Naive B cell (primary cell): ENCODE measurements at regions not wholly inside any gene's neighbourhood (a gene's known extent, or its start where the extent isn't known, plus 50 kb on each side); places are given as distances from the start of the nearest gene placed in this dataset.

Source experiments
- ATAC-seq, 2 donors: fragments of 150-1000 bp; cut with Tn5 transposase; 2 replicates each; pipeline ENCODE4 v1.10.0; 2021; ENCODE audit warnings: low read depth in 2 of 2, mild to moderate bottlenecking in 2 of 2, moderate library complexity in 2 of 2
- DNase-seq: peaks from one replicate; pipeline ENCODE4 v3.0.0; 2022
- H3K27ac Mint-ChIP-seq, 6 donors: one replicate each; pipeline ENCODE4 v1.8.0; 2020 to 2022; ENCODE audit warnings: mild to moderate bottlenecking in 6 of 6, mixed read lengths in 6 of 6, moderate library complexity in 5 of 6, inconsistent platforms in 2 of 6
- H3K27me3 Mint-ChIP-seq, 3 donors: one replicate each; pipeline ENCODE4 v1.8.0; 2021 to 2022; ENCODE audit warnings: mixed read lengths in 3 of 3, mild to moderate bottlenecking in 1 of 3
- H3K36me3 Mint-ChIP-seq, 2 donors: one replicate each; pipeline ENCODE4 v1.8.0; 2020 to 2022; ENCODE audit warnings: mixed read lengths in 2 of 2, inconsistent platforms in 1 of 2, mild to moderate bottlenecking in 1 of 2
- H3K4me1 Mint-ChIP-seq, 3 donors: one replicate each; pipeline ENCODE4 v1.8.0; 2020 to 2022; ENCODE audit warnings: mixed read lengths in 3 of 3, inconsistent platforms in 1 of 3, mild to moderate bottlenecking in 1 of 3, moderate library complexity in 1 of 3
- H3K4me3 Mint-ChIP-seq, 8 donors: one replicate each; pipeline ENCODE4 v1.8.0; 2020 to 2022; ENCODE audit warnings: mild to moderate bottlenecking in 8 of 8, mixed read lengths in 8 of 8, moderate library complexity in 8 of 8, inconsistent platforms in 2 of 8
- H3K9me3 Mint-ChIP-seq, 7 donors: one replicate each; pipeline ENCODE4 v1.8.0; 2020 to 2022; ENCODE audit warnings: mixed read lengths in 7 of 7, mild to moderate bottlenecking in 5 of 7, inconsistent platforms in 2 of 7, moderate library complexity in 1 of 7

GRCh38 chr5:88486431-88486830, 217.8 kb upstream of the TMEM161B start:
- ATAC-seq (no peak), DNase-seq (no peak)
- Mint-ChIP-seq H3K9me3 (no peaks in the 10 kb centered on the region), H3K36me3 (no peaks in the 10 kb centered on the region), H3K4me1 (no peaks in the 10 kb centered on the region), H3K27ac (no peak overlapping the region), H3K4me3 (no peak overlapping the region), H3K27me3 (peaks cover 8 to 15% (median 14%) of the 10 kb centered on the region in 3 donors)

GRCh38 chr5:88485531-88485930, 216.9 kb upstream of the TMEM161B start:
- Mint-ChIP-seq H3K27ac (no peak overlapping the region), H3K27me3 (peaks cover 2 to 14% (median 10%) of the 10 kb centered on the region in 3 donors), H3K4me3 (no peak overlapping the region), H3K4me1 (no peaks in the 10 kb centered on the region), H3K9me3 (no peaks in the 10 kb centered on the region), H3K36me3 (no peaks in the 10 kb centered on the region)
- no peak for DNase-seq
- no peak for ATAC-seq

- DNase-seq (no peak), ATAC-seq (no peak)
- Mint-ChIP-seq H3K4me1 (no peaks in the 10 kb centered on the region), H3K27me3 (peaks cover 0 to 14% (median 10%) of the 10 kb centered on the region in 3 donors), H3K27ac (no peak overlapping the region), H3K4me3 (no peak overlapping the region), H3K36me3 (no peaks in the 10 kb centered on the region), H3K9me3 (no peaks in the 10 kb centered on the region)
Observed at GRCh38 chr5:88483964-88484672, 215.5 kb upstream of the TMEM161B start.

DNA sequence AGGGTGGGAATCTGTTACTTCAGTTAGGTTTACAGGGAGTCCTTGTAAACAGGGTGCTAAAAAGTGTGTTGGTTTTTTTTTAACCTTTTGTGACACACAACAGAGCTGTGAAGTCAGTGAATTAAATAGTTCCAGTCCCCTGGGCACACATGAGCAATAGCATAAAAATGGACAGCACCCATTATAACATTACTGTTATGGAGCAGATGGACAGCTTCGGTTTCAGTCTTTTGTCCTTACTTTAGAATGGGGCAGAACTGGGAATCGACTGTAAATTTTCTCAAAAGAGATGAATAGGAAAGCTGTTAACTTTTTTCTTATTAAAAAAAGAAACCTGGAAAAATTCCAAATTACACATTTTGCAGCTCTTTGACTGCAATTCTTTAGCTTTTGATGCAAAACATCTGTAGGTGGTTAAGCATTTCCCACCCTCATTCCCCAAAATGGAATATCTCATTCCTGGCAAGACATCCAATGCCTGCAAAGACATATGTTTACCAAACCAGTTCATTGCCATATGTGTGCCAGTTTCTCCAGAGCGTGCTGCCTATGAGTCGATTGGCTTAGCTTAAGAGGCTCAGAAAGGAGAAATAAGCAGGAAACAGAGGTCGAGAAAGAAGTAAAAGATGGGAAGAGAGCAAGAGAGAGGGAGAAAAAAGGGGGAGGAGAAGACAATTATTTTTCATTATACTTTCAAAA, 212.3 kb upstream of the TMEM161B start:
- Mint-ChIP-seq H3K9me3 (no peaks in the 10 kb centered on the region), H3K27ac (no peak overlapping the region), H3K27me3 (peaks cover 0 to 7% (median 6%) of the 10 kb centered on the region in 3 donors), H3K4me1 (no peaks in the 10 kb centered on the region), H3K4me3 (no peak overlapping the region), H3K36me3 (no peaks in the 10 kb centered on the region)
- DNase-seq, result no peak
- no peak for ATAC-seq

- Mint-ChIP-seq H3K27ac (peak overlapping the region in 1 of 6 donors; percentile 49), H3K27me3 (peaks cover 0 to 7% (median 6%) of the 10 kb centered on the region in 3 donors), H3K9me3 (no peaks in the 10 kb centered on the region), H3K4me1 (no peaks in the 10 kb centered on the region), H3K36me3 (no peaks in the 10 kb centered on the region), H3K4me3 (no peak overlapping the region)
- DNase-seq (no peak), ATAC-seq (no peak)
Observed at GRCh38 chr5:88480245-88480644, 211.6 kb upstream of the TMEM161B start.

DNA sequence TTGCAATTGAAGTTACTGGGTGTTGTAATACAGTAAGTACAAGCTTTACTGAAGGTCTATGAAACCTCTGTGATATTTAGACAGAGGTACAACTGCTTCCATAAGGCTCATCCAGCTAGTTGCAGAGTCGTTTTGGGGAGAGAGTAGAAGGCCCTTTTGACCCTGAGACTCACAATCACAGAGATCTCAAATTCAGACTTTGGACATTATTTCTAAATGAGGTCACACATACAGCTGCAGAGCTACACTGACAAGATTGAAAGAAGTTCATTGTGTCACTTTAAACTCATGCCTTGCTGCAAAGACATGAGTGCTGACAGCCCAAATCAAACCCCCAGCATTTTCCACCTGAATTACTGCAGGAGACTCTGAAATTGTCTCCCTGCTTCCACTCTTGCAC, 205.9 kb upstream of the TMEM161B start:
- Mint-ChIP-seq H3K27me3 (peaks cover 0 to 12% (median 8%) of the 10 kb centered on the region in 3 donors), H3K4me3 (no peak overlapping the region), H3K27ac (peak overlapping the region in 1 of 6 donors; percentile 1), H3K9me3 (peaks cover 0 to 17% (median 3%) of the 10 kb centered on the region in 7 donors), H3K4me1 (no peaks in the 10 kb centered on the region), H3K36me3 (peaks cover 0 to 5% of the 10 kb centered on the region in 2 donors)
- DNase-seq (no peak), ATAC-seq (no peak)

DNA sequence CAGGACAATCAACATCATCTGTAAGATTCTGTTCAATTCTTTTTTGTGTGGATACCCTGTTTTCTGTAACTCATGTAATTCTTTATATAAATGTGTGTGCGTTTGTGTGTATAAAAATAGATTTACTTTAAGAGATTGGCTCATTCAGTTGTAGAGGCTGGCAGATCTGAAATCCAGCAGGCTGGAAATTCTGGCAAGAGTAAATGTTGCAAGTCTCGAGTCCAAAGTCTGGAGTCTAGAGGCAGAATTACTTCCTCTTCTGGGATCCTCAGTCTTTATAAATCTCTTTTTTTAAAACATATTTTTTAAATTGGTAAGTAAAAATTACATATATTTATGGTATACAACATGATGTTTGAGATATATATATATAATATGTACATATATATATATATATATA, 202.1 kb upstream of the TMEM161B start:
- DNase-seq, result no peak
- no peak overlapping the region for H3K4me3 Mint-ChIP-seq
- H3K27ac Mint-ChIP-seq, result no peak overlapping the region
- H3K36me3 Mint-ChIP-seq, result peaks cover 0 to 5% of the 10 kb centered on the region in 2 donors
- H3K4me1 Mint-ChIP-seq, result no peaks in the 10 kb centered on the region
- peaks cover 4 to 15% (median 15%) of the 10 kb centered on the region in 3 donors for H3K27me3 Mint-ChIP-seq
- ATAC-seq, result no peak
- peaks cover 0 to 17% (median 5%) of the 10 kb centered on the region in 7 donors for H3K9me3 Mint-ChIP-seq

DNA sequence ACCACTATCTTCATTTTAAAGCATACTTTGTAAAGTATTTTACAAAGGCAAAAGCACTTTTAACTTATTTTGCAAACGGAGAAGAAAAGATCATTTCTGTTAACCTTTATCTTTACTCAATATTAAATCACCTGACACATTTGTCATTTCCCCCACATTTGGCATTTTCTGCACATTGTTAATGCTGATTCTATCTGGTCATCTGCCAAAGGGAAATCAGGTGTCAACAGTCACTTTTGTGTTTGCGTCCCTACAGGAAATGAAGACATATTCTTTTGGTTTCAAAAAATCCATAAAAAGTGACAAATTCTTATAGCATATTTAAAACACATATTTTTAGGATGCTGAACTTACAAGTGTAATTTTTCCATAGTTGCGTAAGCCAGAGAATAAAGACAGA, 191.3 kb upstream of the TMEM161B start:
- ATAC-seq (no peak), DNase-seq (no peak)
- Mint-ChIP-seq H3K36me3 (no peaks in the 10 kb centered on the region), H3K27ac (no peak overlapping the region), H3K4me3 (no peak overlapping the region), H3K4me1 (no peaks in the 10 kb centered on the region), H3K27me3 (peaks cover 4 to 16% (median 6%) of the 10 kb centered on the region in 3 donors), H3K9me3 (peaks cover 0 to 4% (median 0%) of the 10 kb centered on the region in 7 donors)

GRCh38 chr5:88452820-88453219, 184.2 kb upstream of the TMEM161B start:
- Mint-ChIP-seq H3K27ac (no peak overlapping the region), H3K4me3 (no peak overlapping the region), H3K4me1 (no peaks in the 10 kb centered on the region), H3K9me3 (peaks cover 0 to 2% (median 0%) of the 10 kb centered on the region in 7 donors), H3K27me3 (peaks cover 0 to 22% (median 0%) of the 10 kb centered on the region in 3 donors), H3K36me3 (no peaks in the 10 kb centered on the region)
- DNase-seq (no peak), ATAC-seq (no peak)

GRCh38 chr5:88450239-88450638, 181.6 kb upstream of the TMEM161B start:
- Mint-ChIP-seq H3K36me3 (no peaks in the 10 kb centered on the region), H3K4me1 (no peaks in the 10 kb centered on the region), H3K9me3 (peaks cover 0 to 2% (median 0%) of the 10 kb centered on the region in 7 donors), H3K27ac (no peak overlapping the region), H3K27me3 (peaks cover 0 to 19% (median 0%) of the 10 kb centered on the region in 3 donors), H3K4me3 (no peak overlapping the region)
- no peak for ATAC-seq
- no peak for DNase-seq

GRCh38 chr5:88438006-88438405, 169.4 kb upstream of the TMEM161B start:
- H3K27ac Mint-ChIP-seq, result no peak overlapping the region
- no peaks in the 10 kb centered on the region for H3K4me1 Mint-ChIP-seq
- peaks cover 2 to 3% (median 2%) of the 10 kb centered on the region in 3 donors for H3K27me3 Mint-ChIP-seq
- H3K4me3 Mint-ChIP-seq, result no peak overlapping the region
- H3K36me3 Mint-ChIP-seq, result no peaks in the 10 kb centered on the region
- no peak for ATAC-seq
- DNase-seq, result no peak
- peaks cover 0 to 5% (median 2%) of the 10 kb centered on the region in 7 donors for H3K9me3 Mint-ChIP-seq

DNA sequence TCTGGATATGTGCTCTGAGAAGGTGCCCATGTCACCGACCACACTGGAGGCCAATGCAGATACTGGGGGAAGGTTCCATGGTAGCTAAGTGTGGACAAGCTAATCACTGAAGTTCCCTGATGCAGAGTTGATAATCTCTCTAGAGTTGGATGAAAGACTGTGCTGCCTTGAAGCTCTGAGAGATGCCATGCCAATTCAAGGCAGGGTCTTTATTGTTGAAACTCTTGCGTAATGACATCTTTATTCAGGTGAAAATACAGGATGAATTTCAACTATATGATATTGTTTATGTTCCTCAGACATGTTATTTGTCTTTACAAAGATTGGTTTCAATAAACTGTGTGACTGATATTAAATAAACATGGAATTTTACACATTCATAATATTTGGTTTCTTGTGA, 167.6 kb upstream of the TMEM161B start:
- Mint-ChIP-seq H3K4me3 (no peak overlapping the region), H3K4me1 (no peaks in the 10 kb centered on the region), H3K9me3 (peaks cover 0 to 5% (median 2%) of the 10 kb centered on the region in 7 donors), H3K27me3 (peaks cover 3 to 14% (median 6%) of the 10 kb centered on the region in 3 donors), H3K36me3 (no peaks in the 10 kb centered on the region), H3K27ac (no peak overlapping the region)
- DNase-seq (no peak), ATAC-seq (no peak)

- Mint-ChIP-seq H3K27me3 (peaks cover 6 to 14% (median 9%) of the 10 kb centered on the region in 3 donors), H3K4me3 (no peak overlapping the region), H3K4me1 (no peaks in the 10 kb centered on the region), H3K36me3 (no peaks in the 10 kb centered on the region), H3K27ac (no peak overlapping the region), H3K9me3 (peaks cover 3 to 8% (median 6%) of the 10 kb centered on the region in 7 donors)
- ATAC-seq (no peak), DNase-seq (no peak)
Observed at GRCh38 chr5:88428633-88429032, 160.0 kb upstream of the TMEM161B start.

GRCh38 chr5:88426441-88426840, 157.8 kb upstream of the TMEM161B start:
- Mint-ChIP-seq H3K9me3 (peaks cover 3 to 8% (median 6%) of the 10 kb centered on the region in 7 donors), H3K4me1 (no peaks in the 10 kb centered on the region), H3K36me3 (no peaks in the 10 kb centered on the region), H3K27ac (no peak overlapping the region), H3K4me3 (no peak overlapping the region), H3K27me3 (peaks cover 0 to 6% (median 0%) of the 10 kb centered on the region in 3 donors)
- no peak for DNase-seq
- no peak for ATAC-seq
